CD4-positive, alpha-beta T cell (primary cell): ENCODE measurements at regions not wholly inside any gene's neighbourhood (a gene's known extent, or its start where the extent isn't known, plus 50 kb on each side); places are given as distances from the start of the nearest gene placed in this dataset.

Experiments used
- ATAC-seq: fragments of 200-7000 bp; cut with Tn5 transposase; one replicate; pipeline ENCODE4 v1.10.0; 2022; ENCODE audit warnings: mild to moderate bottlenecking; ENCODE audit not compliant: poor library complexity
- CTCF ChIA-PET: fragments of 350-600 bp; sonication (Branson Sonifier 250); formaldehyde crosslinking; loops from one replicate; lab custom pipeline; 2021; ENCODE audit warnings: antibody characterized with exemption, inconsistent platforms; lab: Charles Lee
- POLR2A ChIA-PET: fragments of 350-600 bp; sonication (Branson Sonifier 250); formaldehyde crosslinking; loops from one replicate; lab custom pipeline; 2021; ENCODE audit warnings: antibody characterized with exemption, inconsistent platforms; lab: Charles Lee
- DNase-seq, 14 experiments: peaks; one replicate each; pipeline ENCODE4 v3.0.0-alpha.2; 2013 to 2020; ENCODE audit warnings: mixed read lengths in 2 of 14
- H3K27ac ChIP-seq, 2 donors: one replicate each; pipeline versions ENCODE4 v1.5.1 to v1.7.0; 2013; ENCODE audit warnings: low read length in 2 of 2, low read depth in 1 of 2, mild to moderate bottlenecking in 1 of 2
- H3K27me3 ChIP-seq, 2 experiments: 1 replicate in 1 of 2; 2 replicates in 1 of 2; pipeline versions ENCODE4 v1.6.1 to v1.7.0; 2013; ENCODE audit warnings: low read length in 2 of 2, control low read depth in 1 of 2, mild to moderate bottlenecking in 1 of 2, moderate library complexity in 1 of 2; ENCODE audit not compliant: insufficient read depth in 2 of 2, control insufficient read depth in 1 of 2
- H3K36me3 ChIP-seq: one replicate; pipeline ENCODE4 v1.6.1; 2013; ENCODE audit warnings: low read length, control low read depth; ENCODE audit not compliant: insufficient read depth
- H3K4me1 ChIP-seq: one replicate; pipeline ENCODE4 v1.6.1; 2013; ENCODE audit warnings: low read length, control low read depth; ENCODE audit not compliant: insufficient read depth
- H3K4me3 ChIP-seq: one replicate; pipeline ENCODE4 v1.5.1; 2013; ENCODE audit warnings: mild to moderate bottlenecking, low read length, moderate library complexity
- H3K9me3 ChIP-seq, 2 experiments: 1 replicate in 1 of 2; 2 replicates in 1 of 2; pipeline versions ENCODE4 v1.6.1 to v1.7.0; 2013; ENCODE audit warnings: low read length in 2 of 2, mild to moderate bottlenecking in 2 of 2, control low read depth in 1 of 2, moderate library complexity in 1 of 2; ENCODE audit not compliant: control insufficient read depth in 1 of 2, insufficient read depth in 1 of 2
- H3K27ac Mint-ChIP-seq: one replicate; pipeline ENCODE4 v1.8.0; 2020; ENCODE audit warnings: mixed read lengths
- H3K27me3 Mint-ChIP-seq: one replicate; pipeline ENCODE4 v1.8.0; 2021; ENCODE audit warnings: mixed read lengths
- H3K36me3 Mint-ChIP-seq: one replicate; pipeline ENCODE4 v1.8.0; 2021; ENCODE audit warnings: low read depth, mixed read lengths
- H3K4me1 Mint-ChIP-seq: one replicate; pipeline ENCODE4 v1.8.0; 2021; ENCODE audit warnings: low read depth, mixed read lengths
- H3K4me3 Mint-ChIP-seq: one replicate; pipeline ENCODE4 v1.8.0; 2020; ENCODE audit warnings: mild to moderate bottlenecking, mixed read lengths
- H3K9me3 Mint-ChIP-seq: one replicate; pipeline ENCODE4 v1.8.0; 2020; ENCODE audit warnings: mixed read lengths
- intact Hi-C, 2 experiments: fragments of 100-400 bp; cut with DNase I in 1 of 2; cut with micrococcal nuclease in 1 of 2; formaldehyde crosslinking; loops; one replicate each; pipeline versions ENCODE4 v1.15.1 to v1.9.0; 2023 to 2025; cut with DNase I, micrococcal nuclease
- TF ChIP-seq, protein P1 (sequence below): fragments of 200-600 bp; IDR thresholded peaks from one replicate; pipeline ENCODE4 v1.8.0; 2022; ENCODE audit warnings: antibody characterized with exemption, mild to moderate bottlenecking

DNA sequence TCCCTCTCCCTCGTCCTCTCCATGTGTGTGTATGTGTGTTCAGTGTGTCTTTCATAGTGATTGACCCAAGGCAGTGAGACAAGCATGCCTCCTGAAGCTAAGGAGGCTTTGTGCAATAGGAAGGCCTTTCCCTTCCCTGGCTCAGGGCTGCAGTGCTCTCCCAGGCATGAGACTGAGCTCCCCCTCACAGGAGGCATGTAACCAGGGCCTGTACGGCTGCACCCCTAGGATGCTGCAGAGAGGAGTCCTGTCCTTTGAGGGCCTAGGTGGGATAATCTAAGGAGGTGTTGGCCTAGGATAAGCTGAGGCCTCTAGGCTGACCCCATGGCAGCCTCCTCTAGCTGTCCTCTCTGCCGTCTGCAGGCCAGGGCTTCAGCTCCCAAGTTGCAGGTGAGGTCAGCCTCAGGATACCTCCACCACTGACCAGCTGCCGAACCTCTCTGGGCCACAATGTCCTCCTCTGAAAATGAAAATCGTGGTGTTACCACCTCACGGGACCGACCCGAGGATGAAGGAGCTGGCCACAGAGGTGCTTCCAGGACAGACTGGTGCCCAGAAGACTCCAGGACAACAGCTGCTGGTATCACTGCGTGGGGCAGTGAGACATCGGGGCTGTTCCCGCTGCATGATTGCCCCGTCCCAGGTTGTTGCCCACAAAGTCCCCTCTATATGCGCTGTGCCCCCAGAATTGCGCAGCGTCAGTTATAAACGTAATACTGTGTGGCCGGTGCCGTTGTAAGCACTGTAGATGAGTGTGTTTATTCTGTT, 129.6 kb downstream of the BARX1 start:
- POLR2A ChIA-PET: no interaction called here
- Mint-ChIP-seq H3K4me3 (no peak overlapping the region), H3K36me3 (no peaks in the 10 kb centered on the region), H3K9me3 (no peaks in the 10 kb centered on the region), H3K4me1 (peaks cover 13% of the 10 kb centered on the region), H3K27ac (no peak overlapping the region), H3K27me3 (peaks cover 79% of the 10 kb centered on the region)
- Histone ChIP-seq H3K9me3 (peaks cover 0 to 26% of the 10 kb centered on the region in 2 experiments), H3K36me3 (no peaks in the 10 kb centered on the region), H3K4me1 (peaks cover 14% of the 10 kb centered on the region), H3K27me3 (peaks cover 20 to 53% of the 10 kb centered on the region in 2 experiments), H3K27ac (no peak overlapping the region), H3K4me3 (no peak overlapping the region)
- intact Hi-C loops: loop anchor here (2.0 kb wide), 1 partner anchor 137 kb away; no protein-coding TSS in a partner anchor
- TF ChIP-seq, protein P1, sequence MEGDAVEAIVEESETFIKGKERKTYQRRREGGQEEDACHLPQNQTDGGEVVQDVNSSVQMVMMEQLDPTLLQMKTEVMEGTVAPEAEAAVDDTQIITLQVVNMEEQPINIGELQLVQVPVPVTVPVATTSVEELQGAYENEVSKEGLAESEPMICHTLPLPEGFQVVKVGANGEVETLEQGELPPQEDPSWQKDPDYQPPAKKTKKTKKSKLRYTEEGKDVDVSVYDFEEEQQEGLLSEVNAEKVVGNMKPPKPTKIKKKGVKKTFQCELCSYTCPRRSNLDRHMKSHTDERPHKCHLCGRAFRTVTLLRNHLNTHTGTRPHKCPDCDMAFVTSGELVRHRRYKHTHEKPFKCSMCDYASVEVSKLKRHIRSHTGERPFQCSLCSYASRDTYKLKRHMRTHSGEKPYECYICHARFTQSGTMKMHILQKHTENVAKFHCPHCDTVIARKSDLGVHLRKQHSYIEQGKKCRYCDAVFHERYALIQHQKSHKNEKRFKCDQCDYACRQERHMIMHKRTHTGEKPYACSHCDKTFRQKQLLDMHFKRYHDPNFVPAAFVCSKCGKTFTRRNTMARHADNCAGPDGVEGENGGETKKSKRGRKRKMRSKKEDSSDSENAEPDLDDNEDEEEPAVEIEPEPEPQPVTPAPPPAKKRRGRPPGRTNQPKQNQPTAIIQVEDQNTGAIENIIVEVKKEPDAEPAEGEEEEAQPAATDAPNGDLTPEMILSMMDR: no peak
- DNase-seq (peak in 1 of 14 experiments; percentile 23), ATAC-seq (no peak)
- CTCF ChIA-PET: no interaction called here

DNA sequence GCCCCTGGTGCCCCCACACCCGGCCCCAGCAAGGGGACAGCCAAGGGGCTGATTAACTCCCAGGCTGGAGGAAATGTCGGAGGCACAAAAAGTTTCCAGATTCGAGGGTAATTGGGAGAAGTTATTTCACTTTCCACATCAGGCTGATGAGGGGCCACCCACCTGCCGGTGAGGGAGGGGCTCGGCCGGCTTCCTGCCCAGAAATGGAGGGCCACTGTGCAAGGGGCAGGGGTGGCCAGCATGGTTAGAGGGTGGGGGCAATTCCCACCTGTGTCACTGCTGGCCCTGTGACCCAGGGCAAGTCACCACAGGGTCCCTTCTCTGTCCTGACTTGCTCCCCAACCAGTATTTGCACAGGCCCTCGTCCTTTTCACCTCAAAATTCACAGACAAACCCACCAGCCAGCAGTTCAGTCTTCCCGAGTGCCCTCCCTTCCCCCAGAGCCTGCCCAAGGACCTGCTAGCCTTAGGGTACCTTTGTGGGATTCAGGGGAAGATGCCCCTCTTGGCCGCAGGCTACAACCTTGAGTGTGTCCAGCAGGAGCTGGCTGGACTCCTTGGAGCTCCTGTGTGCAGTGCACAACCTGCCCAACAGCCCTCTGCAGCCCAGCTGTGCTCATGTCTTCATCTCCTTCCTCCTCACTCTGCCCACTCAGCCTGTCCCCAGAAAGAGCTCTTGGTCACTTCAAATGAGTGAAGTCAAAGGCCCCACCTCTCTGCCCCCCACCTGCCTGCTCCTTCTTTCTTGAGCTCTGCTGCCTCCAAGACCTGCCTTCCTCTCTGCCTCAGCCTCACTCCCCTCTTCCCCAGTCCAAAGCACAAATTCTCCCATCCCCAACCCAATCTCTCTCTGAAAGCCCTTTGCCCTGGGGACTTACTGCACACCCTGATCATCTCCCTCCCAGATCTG, 130.5 kb downstream of the BARX1 start:
- H3K36me3 Mint-ChIP-seq: no peaks in the 10 kb centered on the region
- no peak overlapping the region for H3K4me3 Mint-ChIP-seq
- H3K27ac Mint-ChIP-seq: no peak overlapping the region
- peaks cover 14% of the 10 kb centered on the region for H3K4me1 ChIP-seq
- intact Hi-C loops: no loop called here
- H3K9me3 Mint-ChIP-seq: no peaks in the 10 kb centered on the region
- no peak overlapping the region for H3K27ac ChIP-seq
- no peaks in the 10 kb centered on the region for H3K36me3 ChIP-seq
- ChIA-PET CTCF (no interaction called here), POLR2A (no interaction called here)
- peaks cover 13% of the 10 kb centered on the region for H3K4me1 Mint-ChIP-seq
- peaks cover 19 to 49% of the 10 kb centered on the region in 2 experiments for H3K27me3 ChIP-seq
- ATAC-seq (no peak), DNase-seq (peak in 1 of 14 experiments; percentile 27)
- H3K27me3 Mint-ChIP-seq: peaks cover 82% of the 10 kb centered on the region
- H3K9me3 ChIP-seq: peaks cover 0 to 19% of the 10 kb centered on the region in 2 experiments
- H3K4me3 ChIP-seq: no peak overlapping the region
- TF ChIP-seq, protein P1: no peak

DNA sequence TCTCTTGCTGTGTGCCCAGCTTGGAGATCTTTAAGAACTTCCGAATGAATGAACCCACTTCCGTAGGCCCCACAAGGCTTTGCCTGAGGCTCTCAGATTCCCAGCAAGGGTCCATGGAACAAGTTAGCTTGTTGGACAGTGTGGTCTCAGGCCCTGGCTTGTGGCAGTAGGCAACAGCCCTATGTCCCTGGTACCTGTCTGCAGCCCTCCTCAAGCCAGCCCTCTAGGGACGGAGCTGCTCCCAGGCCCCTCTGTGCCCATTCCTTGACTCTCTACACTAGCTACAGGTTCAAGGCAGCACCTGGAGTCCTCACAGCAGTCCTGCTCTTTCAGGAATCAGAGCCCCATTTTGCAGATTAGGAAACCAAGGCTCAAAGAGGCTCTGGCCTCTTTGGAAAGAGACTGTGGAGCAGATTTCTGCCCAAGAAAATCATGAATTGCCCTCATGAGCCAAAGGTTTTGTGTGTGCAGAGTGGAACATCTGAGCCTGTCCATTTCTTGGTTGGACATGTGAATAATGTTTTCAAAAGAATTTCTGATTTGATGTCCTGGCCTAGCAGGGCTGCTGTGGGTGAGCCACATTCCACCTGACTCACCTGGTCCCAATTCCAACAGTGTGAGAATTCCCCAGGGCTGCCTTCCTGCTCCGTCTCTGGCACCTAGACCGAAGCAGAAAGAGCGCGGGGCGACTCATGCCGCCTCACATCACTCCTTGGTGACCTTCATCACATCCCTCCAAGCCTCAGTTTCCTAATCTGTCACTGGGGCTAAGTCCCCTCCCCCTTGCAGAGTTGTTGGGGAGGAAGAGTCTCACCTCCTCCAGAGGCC, 131.7 kb downstream of the BARX1 start:
- no peaks in the 10 kb centered on the region for H3K36me3 Mint-ChIP-seq
- Histone ChIP-seq H3K27ac (no peak overlapping the region), H3K4me1 (peaks cover 14% of the 10 kb centered on the region), H3K27me3 (peaks cover 19 to 47% of the 10 kb centered on the region in 2 experiments), H3K4me3 (no peak overlapping the region), H3K36me3 (no peaks in the 10 kb centered on the region), H3K9me3 (peaks cover 0 to 19% of the 10 kb centered on the region in 2 experiments)
- no peaks in the 10 kb centered on the region for H3K9me3 Mint-ChIP-seq
- H3K4me3 Mint-ChIP-seq: no peak overlapping the region
- CTCF ChIA-PET: no interaction called here
- TF ChIP-seq, protein P1: no peak
- H3K27ac Mint-ChIP-seq: no peak overlapping the region
- intact Hi-C loops: no loop called here
- H3K27me3 Mint-ChIP-seq: peaks cover 81% of the 10 kb centered on the region
- ATAC-seq: no peak
- H3K4me1 Mint-ChIP-seq: peaks cover 13% of the 10 kb centered on the region
- peak in 1 of 14 experiments; percentile 29 for DNase-seq
- POLR2A ChIA-PET: no interaction called here
